K562 (cell line): ENCODE measurements at regions not wholly inside any gene's neighbourhood (a gene's known extent, or its start where the extent isn't known, plus 50 kb on each side); places are given as distances from the start of the nearest gene placed in this dataset.

ENCODE experiments used
- ATAC-seq: fragments of 200-7000 bp; cut with Tn5 transposase; 3 replicates; pipeline ENCODE4 v1.9.1; 2020; ENCODE audit warnings: moderate library complexity
- BruUV-seq: library from RNA; stranded (reverse); fragments of 400-500 nt; replicated peaks from 2 replicates; lab custom pipeline; 2021; lab: Mats Ljungman, UMichigan
- CTCF ChIA-PET: fragments of 300-600 bp; formaldehyde crosslinking; extraction: SDS; loops from one replicate; lab custom pipeline; 2021; ENCODE audit warnings: low intra/inter-chr PET ratio; lab: Yijun Ruan, JAX
- POLR2A ChIA-PET: fragments of 300-600, 350-650 bp; sonication (Branson Sonifier 250); formaldehyde crosslinking; extraction: SDS; loops from one replicate; lab custom pipeline; 2021; ENCODE audit warnings: antibody characterized with exemption, inconsistent platforms; lab: Yijun Ruan, JAX
- DNase-seq, 4 experiments: peaks; one replicate each; pipeline versions ENCODE4 v3.0.0 to v3.0.0-alpha.2; 2011 to 2018; ENCODE audit warnings: low spot score in 3 of 4, mixed read lengths in 3 of 4; ENCODE audit errors: extremely low read depth in 1 of 4
- FAIRE-seq: peaks from 2 replicates; lab custom pipeline; 2011; peaks lifted over from hg19 to GRCh38; lab: Jason Lieb, UNC
- H2AFZ ChIP-seq: 2 replicates; pipeline ENCODE4 v1.6.0; 2011; ENCODE audit warnings: low read depth, low read length, control low read depth, inconsistent platforms
- H3K27ac ChIP-seq: fragments of 200-600 bp; 3 replicates; pipeline ENCODE4 v1.8.0; 2011; ENCODE audit warnings: low read depth, mild to moderate bottlenecking, control low read depth, inconsistent platforms, low read length, moderate library complexity, mixed read lengths; ENCODE audit errors: extremely low read depth
- H3K27me3 ChIP-seq, 2 experiments: fragments of 300-600 bp in 1 of 2; 2 replicates in 1 of 2; 3 replicates in 1 of 2; pipeline versions ENCODE4 v1.6.0 to v1.8.0; 2011; ENCODE audit warnings: inconsistent platforms in 2 of 2, low read length in 2 of 2, mild to moderate bottlenecking in 1 of 2, mixed read lengths in 1 of 2, moderate library complexity in 1 of 2; ENCODE audit not compliant: control insufficient read depth in 2 of 2, insufficient read depth in 2 of 2
- H3K36me3 ChIP-seq: fragments of 300-600 bp; 3 replicates; pipeline ENCODE4 v1.8.0; 2011; ENCODE audit warnings: mild to moderate bottlenecking, low read length, inconsistent platforms; ENCODE audit not compliant: control insufficient read depth, insufficient read depth
- H3K4me1 ChIP-seq, 2 experiments: fragments of 200-600 bp in 1 of 2; replicated peaks in 1 of 2; 2 replicates in 1 of 2; 3 replicates in 1 of 2; pipeline versions ENCODE4 v1.5.1 to v1.8.0; 2011; ENCODE audit warnings: inconsistent platforms in 2 of 2, low read length in 2 of 2, mild to moderate bottlenecking in 1 of 2, mixed read lengths in 1 of 2, moderate library complexity in 1 of 2; ENCODE audit not compliant: control insufficient read depth in 2 of 2, insufficient read depth in 2 of 2
- H3K4me2 ChIP-seq: 2 replicates; pipeline ENCODE4 v1.6.1; 2011; ENCODE audit warnings: low read length, control low read depth, inconsistent platforms, mixed read lengths; ENCODE audit not compliant: insufficient read depth
- H3K4me3 ChIP-seq: fragments of 200-600 bp; sonication (generic), shearing (Covaris generic); 2 replicates; pipeline ENCODE4 v1.5.1; 2016; ENCODE audit warnings: control low read depth, inconsistent platforms
- H3K79me2 ChIP-seq: fragments of 200-600 bp; 3 replicates; pipeline ENCODE4 v1.8.0; 2011; ENCODE audit warnings: low read length, inconsistent platforms; ENCODE audit not compliant: control insufficient read depth, insufficient read depth
- H3K9ac ChIP-seq, 2 experiments: 2 replicates each; pipeline versions ENCODE4 v1.6.0 to v1.6.1; 2011; ENCODE audit warnings: low read depth in 2 of 2, low read length in 2 of 2, control low read depth in 1 of 2, inconsistent platforms in 1 of 2, mild to moderate bottlenecking in 1 of 2, mixed read lengths in 1 of 2; ENCODE audit not compliant: insufficient read depth in 1 of 2
- H3K9me1 ChIP-seq: one replicate; pipeline ENCODE4 v1.6.0; 2011; ENCODE audit warnings: inconsistent platforms, mild to moderate bottlenecking, low read length, moderate library complexity; ENCODE audit not compliant: control insufficient read depth, insufficient read depth
- H3K9me3 ChIP-seq: replicated peaks from 2 replicates; pipeline ENCODE4 v1.5.1; 2011; ENCODE audit warnings: low read depth, low read length, inconsistent platforms; ENCODE audit not compliant: control insufficient read depth, insufficient read depth
- H4K20me1 ChIP-seq: replicated peaks from 2 replicates; pipeline ENCODE4 v1.6.1; 2011; ENCODE audit warnings: low read length, inconsistent platforms, mixed read lengths; ENCODE audit not compliant: control insufficient read depth, insufficient read depth
- NFYB ChIP-seq: IDR thresholded peaks from 2 replicates; pipeline ENCODE4 v1.6.1; 2011; ENCODE audit warnings: mild to moderate bottlenecking, moderate library complexity; ENCODE audit not compliant: insufficient read length; ENCODE audit errors: extremely low read depth
- POU5F1 ChIP-seq: fragments of 150-350 bp; IDR thresholded peaks from 2 replicates; pipeline ENCODE4 v1.6.1; 2014; ENCODE audit warnings: borderline replicate concordance, low read length, low read depth, mild to moderate bottlenecking; ENCODE audit not compliant: partially characterized antibody
- PTBP1 ChIP-seq: fragments of 200-400 bp; formaldehyde crosslinking; IDR thresholded peaks from 2 replicates; pipeline ENCODE4 v1.6.1; 2017; ENCODE audit warnings: low read depth, low read length
- RUNX1 ChIP-seq: sonication (generic); IDR thresholded peaks from 2 replicates; pipeline ENCODE4 v1.6.1; 2016; ENCODE audit warnings: antibody characterized with exemption, low read depth
- TGIF2 ChIP-seq: sonication (generic); formaldehyde crosslinking; IDR thresholded peaks from 2 replicates; pipeline ENCODE4 v1.8.1; 2022; ENCODE audit warnings: mild to moderate bottlenecking, missing genetic modification reagents, moderate library complexity
- ZNF41 ChIP-seq: fragments of 250-450 bp; sonication (Bioruptor Pico); conservative IDR thresholded peaks from 2 replicates; pipeline ENCODE4 v1.4.0; 2020; ENCODE audit warnings: mild to moderate bottlenecking
- WGBS: fragments of 100-300 bp; shearing (Covaris generic); methylation state at CpG from one replicate; pipeline ENCODE4 v1.1.6; 2016; ENCODE audit warnings: low coverage, mixed read lengths; ENCODE audit not compliant: insufficient coverage; ENCODE audit errors: missing lambda C conversion rate; 5-methylcytosine and 5-hydroxymethylcytosine counted together
- in situ Hi-C: fragments of 300-500 bp; cut with MboI; formaldehyde crosslinking; loops from 4 replicates; pipeline ENCODE4 v1.15.0; 2018; ENCODE audit warnings: inconsistent platforms, mixed read lengths
- intact Hi-C: fragments of 100-400 bp; cut with micrococcal nuclease; formaldehyde crosslinking; loops from 2 replicates; pipeline ENCODE4 v1.14.2; 2022
- TF ChIP-seq, protein P1 (sequence below): sonication (generic); formaldehyde crosslinking; IDR thresholded peaks from 2 replicates; pipeline ENCODE4 v1.8.0; 2023; ENCODE audit warnings: mild to moderate bottlenecking, missing genetic modification reagents
- TF ChIP-seq, protein P2 (sequence below), 3 experiments: IDR thresholded peaks in 2 of 3; conservative IDR thresholded peaks in 1 of 3; 2 replicates each; pipeline ENCODE4 v1.5.1; 2011 to 2012; ENCODE audit warnings: low read length in 3 of 3, mild to moderate bottlenecking in 3 of 3, control low read depth in 2 of 3, improper control_type of control experiment in 1 of 3, inconsistent platforms in 1 of 3, low read depth in 1 of 3, mixed read lengths in 1 of 3, moderate library complexity in 1 of 3; ENCODE audit not compliant: insufficient read depth in 2 of 3

DNA sequence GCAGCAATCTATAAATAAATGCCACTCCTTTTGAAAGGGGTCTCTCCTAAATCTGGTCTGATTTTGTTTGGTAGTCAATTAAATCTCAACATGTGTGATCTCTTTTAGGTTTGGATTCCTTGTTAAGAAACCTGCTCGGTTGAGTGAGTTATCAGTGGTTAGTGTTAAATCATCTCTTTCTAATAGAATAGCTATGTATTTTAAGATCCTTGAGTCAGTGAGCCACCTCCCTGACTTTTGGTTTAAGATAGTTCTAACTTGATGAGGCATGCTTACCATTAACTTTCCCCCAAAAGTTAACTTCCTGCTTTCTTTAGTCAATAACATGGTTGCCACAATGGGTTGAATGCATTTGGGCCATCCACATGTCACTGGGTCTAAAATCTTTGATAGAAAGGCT is 93.1 kb upstream of the OLFM3 start:
- H3K9me1 ChIP-seq = no peaks in the 10 kb centered on the region
- no peak overlapping the region for H3K4me2 ChIP-seq
- ChIA-PET POLR2A (no interaction called here), CTCF (no interaction called here)
- H3K4me1 ChIP-seq = no peaks in the 10 kb centered on the region
- H3K9ac ChIP-seq = no peak overlapping the region
- DNase-seq (no peak), FAIRE-seq (no peak), ATAC-seq (no peak)
- no peaks in the 10 kb centered on the region for H3K27me3 ChIP-seq
- no peak overlapping the region for H3K4me3 ChIP-seq
- 7% methylated on average over 1 of the region's 1 CpG for WGBS
- no TSS peak for BruUV-seq
- intact Hi-C loops = no loop called here
- H3K9me3 ChIP-seq = no peaks in the 10 kb centered on the region
- no peaks in the 10 kb centered on the region for H3K79me2 ChIP-seq
- in situ Hi-C loops = no loop called here
- no peak overlapping the region for H3K27ac ChIP-seq
- TF ChIP-seq TGIF2 (CRISPR knock-in tag) = no peak
- TF ChIP-seq PTBP1 = no peak
- TF ChIP-seq POU5F1 = no peak
- TF ChIP-seq RUNX1 = no peak
- no peak for TF ChIP-seq NFYB
- TF ChIP-seq, protein P1, sequence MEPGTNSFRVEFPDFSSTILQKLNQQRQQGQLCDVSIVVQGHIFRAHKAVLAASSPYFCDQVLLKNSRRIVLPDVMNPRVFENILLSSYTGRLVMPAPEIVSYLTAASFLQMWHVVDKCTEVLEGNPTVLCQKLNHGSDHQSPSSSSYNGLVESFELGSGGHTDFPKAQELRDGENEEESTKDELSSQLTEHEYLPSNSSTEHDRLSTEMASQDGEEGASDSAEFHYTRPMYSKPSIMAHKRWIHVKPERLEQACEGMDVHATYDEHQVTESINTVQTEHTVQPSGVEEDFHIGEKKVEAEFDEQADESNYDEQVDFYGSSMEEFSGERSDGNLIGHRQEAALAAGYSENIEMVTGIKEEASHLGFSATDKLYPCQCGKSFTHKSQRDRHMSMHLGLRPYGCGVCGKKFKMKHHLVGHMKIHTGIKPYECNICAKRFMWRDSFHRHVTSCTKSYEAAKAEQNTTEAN (CRISPR knock-in tag) = no peak
- no peak for TF ChIP-seq ZNF41 (CRISPR knock-in tag)
- TF ChIP-seq, protein P2, sequence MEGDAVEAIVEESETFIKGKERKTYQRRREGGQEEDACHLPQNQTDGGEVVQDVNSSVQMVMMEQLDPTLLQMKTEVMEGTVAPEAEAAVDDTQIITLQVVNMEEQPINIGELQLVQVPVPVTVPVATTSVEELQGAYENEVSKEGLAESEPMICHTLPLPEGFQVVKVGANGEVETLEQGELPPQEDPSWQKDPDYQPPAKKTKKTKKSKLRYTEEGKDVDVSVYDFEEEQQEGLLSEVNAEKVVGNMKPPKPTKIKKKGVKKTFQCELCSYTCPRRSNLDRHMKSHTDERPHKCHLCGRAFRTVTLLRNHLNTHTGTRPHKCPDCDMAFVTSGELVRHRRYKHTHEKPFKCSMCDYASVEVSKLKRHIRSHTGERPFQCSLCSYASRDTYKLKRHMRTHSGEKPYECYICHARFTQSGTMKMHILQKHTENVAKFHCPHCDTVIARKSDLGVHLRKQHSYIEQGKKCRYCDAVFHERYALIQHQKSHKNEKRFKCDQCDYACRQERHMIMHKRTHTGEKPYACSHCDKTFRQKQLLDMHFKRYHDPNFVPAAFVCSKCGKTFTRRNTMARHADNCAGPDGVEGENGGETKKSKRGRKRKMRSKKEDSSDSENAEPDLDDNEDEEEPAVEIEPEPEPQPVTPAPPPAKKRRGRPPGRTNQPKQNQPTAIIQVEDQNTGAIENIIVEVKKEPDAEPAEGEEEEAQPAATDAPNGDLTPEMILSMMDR (IDR thresholded peaks at IDR 0.05 in 2 of 3, conservative IDR thresholded peaks at IDR 0.05 in 1 of 3; ENCODE audit: insufficient read depth in 2 of 3, low read depth in 1 of 3, low read length in 3 of 3) = no peak
- no peaks in the 10 kb centered on the region for H4K20me1 ChIP-seq
- H3K36me3 ChIP-seq = no peaks in the 10 kb centered on the region
- H2AFZ ChIP-seq = no peak overlapping the region
